ENCODE measurements at regions not wholly inside any gene's neighbourhood (a gene's known extent, or its start where the extent isn't known, plus 50 kb on each side); places are given as distances from the start of the nearest gene placed in this dataset.

- H3F3A ChIP-seq (ENCODE audit: low read depth) = peaks cover 3% of the 10 kb centered on the region; the same call in 1 of the 2 replicates
- H3K36me3 ChIP-seq (ENCODE audit: insufficient read depth, low read length) = no peaks in the 10 kb centered on the region
- peak overlapping the region; percentile 90 for H3K4me2 ChIP-seq (ENCODE audit: low read depth, low read length, poor library complexity, severe bottlenecking)
- no peaks in the 10 kb centered on the region for H3K9me2 ChIP-seq (replicated peaks; ENCODE audit: low read depth, low read length)
- no peak overlapping the region for H3K9ac ChIP-seq (ENCODE audit: low read depth, low read length, poor library complexity, severe bottlenecking)
- TF ChIP-seq EZH2phosphoT487 (IDR thresholded peaks at IDR 0.05; ENCODE audit: borderline replicate concordance) = no peak
- no peak for TF ChIP-seq CTCF (conservative IDR thresholded peaks at IDR 0.05; ENCODE audit: low read length)
- peaks cover 30% of the 10 kb centered on the region for H3K79me2 ChIP-seq (ENCODE audit: insufficient read depth, low read length)
- no peaks in the 10 kb centered on the region for H4K20me1 ChIP-seq (ENCODE audit: insufficient read depth, low read length, poor library complexity, severe bottlenecking)
- H3K27me3 ChIP-seq (ENCODE audit: insufficient read depth, low read length, poor library complexity, severe bottlenecking) = no peaks in the 10 kb centered on the region
- no peaks in the 10 kb centered on the region for H3K9me3 ChIP-seq (ENCODE audit: insufficient read depth, low read depth, low read length)
- peak overlapping the region; percentile 80 for H3K4me3 ChIP-seq (ENCODE audit: low read length, poor library complexity, severe bottlenecking)
- peaks cover 61% of the 10 kb centered on the region for H3K4me1 ChIP-seq (ENCODE audit: insufficient read depth, low read length, poor library complexity, severe bottlenecking)
- H2AFZ ChIP-seq (ENCODE audit: low read length) = peak overlapping the region; percentile 74; the same call in 1 of the 2 replicates
Measured at GRCh38 chr7:18288322-18289037, 207.1 kb upstream of the HDAC9 start.

GRCh38 chr7:18289788-18290187 is 205.8 kb upstream of the HDAC9 start:
- no peaks in the 10 kb centered on the region for H3K27me3 ChIP-seq (ENCODE audit: insufficient read depth, low read length, poor library complexity, severe bottlenecking)
- no peaks in the 10 kb centered on the region for H3K9me3 ChIP-seq (ENCODE audit: insufficient read depth, low read depth, low read length)
- peak overlapping the region; percentile 80 for H3K9ac ChIP-seq (ENCODE audit: low read depth, low read length, poor library complexity, severe bottlenecking)
- H4K20me1 ChIP-seq (ENCODE audit: insufficient read depth, low read length, poor library complexity, severe bottlenecking) = peaks cover 9% of the 10 kb centered on the region
- no peak overlapping the region for H2AFZ ChIP-seq (ENCODE audit: low read length)
- no peaks in the 10 kb centered on the region for H3K9me2 ChIP-seq (replicated peaks; ENCODE audit: low read depth, low read length)
- peak overlapping the region; percentile 90 for H3K4me2 ChIP-seq (ENCODE audit: low read depth, low read length, poor library complexity, severe bottlenecking)
- H3K36me3 ChIP-seq (ENCODE audit: insufficient read depth, low read length) = no peaks in the 10 kb centered on the region
- TF ChIP-seq EZH2phosphoT487 (IDR thresholded peaks at IDR 0.05; ENCODE audit: borderline replicate concordance) (no peak), CTCF (conservative IDR thresholded peaks at IDR 0.05; ENCODE audit: low read length) (no peak)
- peaks cover 3% of the 10 kb centered on the region; the same call in 1 of the 2 replicates for H3F3A ChIP-seq (ENCODE audit: low read depth)
- peak overlapping the region; percentile 80 for H3K4me3 ChIP-seq (ENCODE audit: low read length, poor library complexity, severe bottlenecking)
- H3K4me1 ChIP-seq (ENCODE audit: insufficient read depth, low read length, poor library complexity, severe bottlenecking) = peaks cover 63% of the 10 kb centered on the region
- peaks cover 43% of the 10 kb centered on the region for H3K79me2 ChIP-seq (ENCODE audit: insufficient read depth, low read length)

GRCh38 chr7:18290223-18290622 is 205.3 kb upstream of the HDAC9 start:
- H2AFZ ChIP-seq (ENCODE audit: low read length) = peak overlapping the region; percentile 8; the same call in 1 of the 2 replicates
- H3K4me1 ChIP-seq (ENCODE audit: insufficient read depth, low read length, poor library complexity, severe bottlenecking) = peaks cover 67% of the 10 kb centered on the region
- H3K79me2 ChIP-seq (ENCODE audit: insufficient read depth, low read length) = peaks cover 47% of the 10 kb centered on the region
- no peaks in the 10 kb centered on the region for H3K9me3 ChIP-seq (ENCODE audit: insufficient read depth, low read depth, low read length)
- no peak for TF ChIP-seq EZH2phosphoT487 (IDR thresholded peaks at IDR 0.05; ENCODE audit: borderline replicate concordance)
- TF ChIP-seq CTCF (conservative IDR thresholded peaks at IDR 0.05; ENCODE audit: low read length) = no peak
- H3K27me3 ChIP-seq (ENCODE audit: insufficient read depth, low read length, poor library complexity, severe bottlenecking) = no peaks in the 10 kb centered on the region
- no peaks in the 10 kb centered on the region for H3K36me3 ChIP-seq (ENCODE audit: insufficient read depth, low read length)
- peak overlapping the region; percentile 90 for H3K4me2 ChIP-seq (ENCODE audit: low read depth, low read length, poor library complexity, severe bottlenecking)
- H3K4me3 ChIP-seq (ENCODE audit: low read length, poor library complexity, severe bottlenecking) = peak overlapping the region; percentile 80
- peaks cover 12% of the 10 kb centered on the region for H4K20me1 ChIP-seq (ENCODE audit: insufficient read depth, low read length, poor library complexity, severe bottlenecking)
- no peaks in the 10 kb centered on the region for H3K9me2 ChIP-seq (replicated peaks; ENCODE audit: low read depth, low read length)
- H3K9ac ChIP-seq (ENCODE audit: low read depth, low read length, poor library complexity, severe bottlenecking) = peak overlapping the region; percentile 80
- peaks cover 3% of the 10 kb centered on the region; the same call in 1 of the 2 replicates for H3F3A ChIP-seq (ENCODE audit: low read depth)
